Fibroblast of skin of right quadriceps (primary cell): ENCODE measurements at regions not wholly inside any gene's neighbourhood (a gene's known extent, or its start where the extent isn't known, plus 50 kb on each side); places are given as distances from the start of the nearest gene placed in this dataset.

ENCODE experiments used
- DNase-seq: peaks from one replicate; pipeline ENCODE4 v3.0.0-alpha.2; 2013

GRCh38 chr16:86987746-86988670, 329.2 kb downstream of the C16orf95 start:
- DNase-seq: no peak

GRCh38 chr16:86988920-86989696, 328.1 kb downstream of the C16orf95 start:
- DNase-seq: no peak

GRCh38 chr16:86990451-86990850, 326.7 kb downstream of the C16orf95 start:
- DNase-seq: no peak

GRCh38 chr16:86991679-86992078, 325.5 kb downstream of the C16orf95 start:
- peak; percentile 66 for DNase-seq

- DNase-seq: no peak
These were observed 324.6 kb downstream of the C16orf95 start for GRCh38 chr16:86992587-86992986.

GRCh38 chr16:86993426-86994110, 323.6 kb downstream of the C16orf95 start:
- DNase-seq: no peak

GRCh38 chr16:86994215-86994614, 323.0 kb downstream of the C16orf95 start:
- DNase-seq: no peak

GRCh38 chr16:86994651-86995171, 322.5 kb downstream of the C16orf95 start:
- DNase-seq: peak; percentile 93

GRCh38 chr16:86995456-86995855, 321.7 kb downstream of the C16orf95 start:
- peak; percentile 19 for DNase-seq

- DNase-seq: no peak
These were observed 321.1 kb downstream of the C16orf95 start for GRCh38 chr16:86996081-86996480.

GRCh38 chr16:86997058-86997457, 320.1 kb downstream of the C16orf95 start:
- DNase-seq: no peak

- no peak for DNase-seq
These were observed 318.8 kb downstream of the C16orf95 start for GRCh38 chr16:86998196-86999001.

- DNase-seq: no peak
These were observed 317.2 kb downstream of the C16orf95 start for GRCh38 chr16:87000001-87000400.

- DNase-seq: peak; percentile 60
These were observed 314.3 kb downstream of the C16orf95 start for GRCh38 chr16:87002717-87003413.

GRCh38 chr16:87003414-87003755, 313.8 kb downstream of the C16orf95 start:
- no peak for DNase-seq

- DNase-seq: no peak
These were observed 311.2 kb downstream of the C16orf95 start for GRCh38 chr16:87006021-87006420.

GRCh38 chr16:87006789-87007745, 310.1 kb downstream of the C16orf95 start:
- no peak for DNase-seq

- no peak for DNase-seq
These were observed 309.3 kb downstream of the C16orf95 start for GRCh38 chr16:87007907-87008306.

GRCh38 chr16:87008664-87009063, 308.5 kb downstream of the C16orf95 start:
- no peak for DNase-seq
